H9 (cell line): ENCODE measurements at regions not wholly inside any gene's neighbourhood (a gene's known extent, or its start where the extent isn't known, plus 50 kb on each side); places are given as distances from the start of the nearest gene placed in this dataset.

Experiments used
- DNase-seq: peaks from one replicate; pipeline ENCODE4 v3.0.0-alpha.2; 2017
- H2AFZ ChIP-seq: one replicate; pipeline ENCODE4 v1.6.1; 2013; ENCODE audit warnings: mild to moderate bottlenecking, low read length, control low read depth, moderate library complexity
- H2AK5ac ChIP-seq: 2 replicates; pipeline ENCODE4 v1.6.1; 2013; ENCODE audit warnings: low read length, control low read depth, mixed read lengths; ENCODE audit not compliant: insufficient read length
- H2BK120ac ChIP-seq: one replicate; pipeline ENCODE4 v1.6.1; 2013; ENCODE audit warnings: low read depth, mild to moderate bottlenecking, low read length, control low read depth, inconsistent platforms; ENCODE audit not compliant: poor library complexity, severe bottlenecking
- H2BK12ac ChIP-seq: 2 replicates; pipeline ENCODE4 v1.6.1; 2013; ENCODE audit warnings: low read length, control low read depth, mixed read lengths, low read depth; ENCODE audit not compliant: insufficient read length
- H2BK15ac ChIP-seq: 2 replicates; pipeline ENCODE4 v1.6.1; 2013; ENCODE audit warnings: low read depth, low read length, control low read depth
- H2BK20ac ChIP-seq: one replicate; pipeline ENCODE4 v1.6.1; 2013; ENCODE audit warnings: low read depth, mild to moderate bottlenecking, low read length, control low read depth, inconsistent platforms; ENCODE audit not compliant: poor library complexity, severe bottlenecking
- H2BK5ac ChIP-seq: 2 replicates; pipeline ENCODE4 v1.6.1; 2013; ENCODE audit warnings: low read length, control low read depth, mixed read lengths; ENCODE audit not compliant: insufficient read length
- H3K14ac ChIP-seq: 2 replicates; pipeline ENCODE4 v1.6.1; 2013; ENCODE audit warnings: low read length, control low read depth; ENCODE audit not compliant: insufficient read depth
- H3K18ac ChIP-seq: 2 replicates; pipeline ENCODE4 v1.6.1; 2013; ENCODE audit warnings: low read depth, mild to moderate bottlenecking, mixed read lengths, low read length, control low read depth; ENCODE audit not compliant: insufficient read length
- H3K23ac ChIP-seq: 2 replicates; pipeline ENCODE4 v1.6.1; 2013; ENCODE audit warnings: low read length, control low read depth, mixed read lengths, low read depth; ENCODE audit not compliant: insufficient read length
- H3K23me2 ChIP-seq: 2 replicates; pipeline ENCODE4 v1.6.1; 2013; ENCODE audit warnings: low read depth, mild to moderate bottlenecking, mixed read lengths, low read length, control low read depth; ENCODE audit not compliant: insufficient read length, poor library complexity, severe bottlenecking
- H3K27ac ChIP-seq: 2 replicates; pipeline ENCODE4 v1.5.1; 2013; ENCODE audit warnings: low read length, control low read depth, mixed read lengths, low read depth; ENCODE audit not compliant: insufficient read length
- H3K27me3 ChIP-seq: 2 replicates; pipeline ENCODE4 v1.6.1; 2013; ENCODE audit warnings: low read length, control low read depth, inconsistent platforms; ENCODE audit not compliant: insufficient read depth
- H3K4ac ChIP-seq: 2 replicates; pipeline ENCODE4 v1.6.1; 2013; ENCODE audit warnings: low read depth, mild to moderate bottlenecking, control low read depth, inconsistent platforms, low read length, moderate library complexity
- H3K4me1 ChIP-seq: 2 replicates; pipeline ENCODE4 v1.6.1; 2013; ENCODE audit warnings: low read length, control low read depth, inconsistent platforms; ENCODE audit not compliant: insufficient read depth
- H3K4me2 ChIP-seq: 2 replicates; pipeline ENCODE4 v1.6.1; 2013; ENCODE audit warnings: low read length, control low read depth, mixed read lengths; ENCODE audit not compliant: insufficient read length, insufficient read depth
- H3K56ac ChIP-seq: 2 replicates; pipeline ENCODE4 v1.6.1; 2013; ENCODE audit warnings: low read depth, mild to moderate bottlenecking, mixed read lengths, low read length, control low read depth; ENCODE audit not compliant: insufficient read length
- H3K79me1 ChIP-seq: 2 replicates; pipeline ENCODE4 v1.6.1; 2013; ENCODE audit warnings: low read depth, mild to moderate bottlenecking, moderate library complexity, low read length, control low read depth, inconsistent platforms; ENCODE audit not compliant: insufficient read depth, poor library complexity, severe bottlenecking
- H3K79me2 ChIP-seq: 2 replicates; pipeline ENCODE4 v1.6.1; 2013; ENCODE audit warnings: low read length, control low read depth, inconsistent platforms; ENCODE audit not compliant: insufficient read depth
- H3K9ac ChIP-seq: 2 replicates; pipeline ENCODE4 v1.6.1; 2013; ENCODE audit warnings: low read length, control low read depth, mixed read lengths; ENCODE audit not compliant: insufficient read length; ENCODE audit errors: extremely low read depth
- H3K9me3 ChIP-seq: one replicate; pipeline ENCODE4 v1.6.1; 2013; ENCODE audit warnings: low read depth, low read length, inconsistent platforms; ENCODE audit not compliant: control insufficient read depth
- H3T11ph ChIP-seq: one replicate; pipeline ENCODE4 v1.6.1; 2013; ENCODE audit warnings: mild to moderate bottlenecking, low read length, control low read depth, inconsistent platforms
- H4K20me1 ChIP-seq: one replicate; pipeline ENCODE4 v1.6.1; 2013; ENCODE audit not compliant: control insufficient read depth, insufficient read length, insufficient read depth
- H4K5ac ChIP-seq: 2 replicates; pipeline ENCODE4 v1.6.1; 2013; ENCODE audit warnings: low read depth, mild to moderate bottlenecking, mixed read lengths, low read length, control low read depth; ENCODE audit not compliant: insufficient read length
- H4K8ac ChIP-seq: replicated peaks from 2 replicates; pipeline ENCODE4 v1.6.1; 2013; ENCODE audit warnings: low read length, control low read depth, mixed read lengths, low read depth; ENCODE audit not compliant: insufficient read length
- H4K91ac ChIP-seq: 2 replicates; pipeline ENCODE4 v1.6.1; 2013; ENCODE audit warnings: low read depth, mild to moderate bottlenecking, moderate library complexity, mixed read lengths, low read length, control low read depth; ENCODE audit not compliant: insufficient read length
- H3K27ac Mint-ChIP-seq, 3 experiments: 2 replicates in 2 of 3; 3 replicates in 1 of 3; pipeline ENCODE4 v1.8.0; 2020 to 2021; ENCODE audit warnings: mixed read lengths in 3 of 3, mild to moderate bottlenecking in 1 of 3, moderate library complexity in 1 of 3
- H3K27me3 Mint-ChIP-seq: 2 replicates; pipeline ENCODE4 v1.8.0; 2021; ENCODE audit warnings: low read depth, mild to moderate bottlenecking, moderate library complexity, mixed read lengths
- H3K36me3 Mint-ChIP-seq, 3 experiments: 2 replicates in 2 of 3; 3 replicates in 1 of 3; pipeline ENCODE4 v1.8.0; 2020 to 2021; ENCODE audit warnings: low read depth in 3 of 3, mixed read lengths in 3 of 3; ENCODE audit not compliant: insufficient read depth in 1 of 3
- H3K4me1 Mint-ChIP-seq, 2 experiments: 2 replicates each; pipeline ENCODE4 v1.8.0; 2020; ENCODE audit warnings: mixed read lengths in 2 of 2
- H3K4me3 Mint-ChIP-seq, 2 experiments: 2 replicates in 1 of 2; 3 replicates in 1 of 2; pipeline ENCODE4 v1.8.0; 2020 to 2021; ENCODE audit warnings: mild to moderate bottlenecking in 2 of 2, mixed read lengths in 2 of 2, moderate library complexity in 1 of 2
- H3K9me3 Mint-ChIP-seq, 2 experiments: 2 replicates in 1 of 2; 3 replicates in 1 of 2; pipeline ENCODE4 v1.8.0; 2020; ENCODE audit warnings: mild to moderate bottlenecking in 2 of 2, mixed read lengths in 2 of 2, moderate library complexity in 1 of 2
- WGBS: extraction: QIAGEN DNeasy Blood & Tissue Kit; methylation state at CpG from one replicate; pipeline ENCODE4 v1.1.7; 2013; ENCODE audit warnings: missing lambda C conversion rate, low lambda C conversion rate, mixed read lengths; ENCODE audit not compliant: insufficient read length; ENCODE audit errors: extremely low coverage; 5-methylcytosine and 5-hydroxymethylcytosine counted together
- TF ChIP-seq, protein P1 (sequence below): fragments of 200-600 bp; sonication (generic); conservative IDR thresholded peaks from 3 replicates; pipeline ENCODE4 v1.8.0; 2021; ENCODE audit warnings: antibody characterized with exemption, mild to moderate bottlenecking

DNA sequence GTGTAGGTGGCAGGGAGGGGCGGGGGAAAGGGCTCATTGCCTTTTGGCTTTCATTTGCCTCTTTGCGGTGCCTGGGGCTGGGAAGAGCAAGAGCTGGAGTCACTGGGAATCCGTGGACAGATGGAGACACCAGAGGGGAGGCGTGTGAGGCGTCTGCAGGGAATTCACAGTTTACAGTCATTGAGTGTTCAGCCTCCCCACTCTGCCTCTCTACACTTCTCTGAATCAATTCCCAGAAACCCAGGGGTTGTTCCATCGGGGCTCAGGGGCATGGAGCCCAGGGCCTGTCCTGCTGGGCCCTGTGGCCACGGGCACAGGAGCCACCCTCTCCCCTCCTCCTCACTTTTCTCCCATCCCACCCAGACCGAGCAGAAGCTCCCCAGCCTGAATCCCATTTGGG, 160.5 kb upstream of the NAV2 start:
- Histone ChIP-seq H2BK120ac (no peak overlapping the region), H4K8ac (no peak overlapping the region), H3K56ac (no peak overlapping the region), H2BK20ac (no peak overlapping the region), H3K23me2 (no peaks in the 10 kb centered on the region), H4K91ac (no peak overlapping the region), H2BK5ac (no peak overlapping the region), H3K18ac (no peak overlapping the region), H2BK12ac (no peak overlapping the region), H3K9ac (no peak overlapping the region), H3T11ph (no peak overlapping the region), H3K79me2 (no peaks in the 10 kb centered on the region), H3K9me3 (no peaks in the 10 kb centered on the region), H3K27ac (no peak overlapping the region), H3K4ac (no peak overlapping the region), H4K5ac (no peak overlapping the region), H3K27me3 (no peaks in the 10 kb centered on the region; the same call in 1 of the 2 replicates), H4K20me1 (no peaks in the 10 kb centered on the region), H3K14ac (no peak overlapping the region), H2BK15ac (no peak overlapping the region), H3K79me1 (no peaks in the 10 kb centered on the region), H3K4me1 (0 out of 2 replicates have a peak, but pooled peaks cover 4% of the 10 kb centered on the region), H3K4me2 (no peak overlapping the region), H3K23ac (no peak overlapping the region), H2AFZ (no peak overlapping the region), H2AK5ac (no peak overlapping the region)
- TF ChIP-seq, protein P1, sequence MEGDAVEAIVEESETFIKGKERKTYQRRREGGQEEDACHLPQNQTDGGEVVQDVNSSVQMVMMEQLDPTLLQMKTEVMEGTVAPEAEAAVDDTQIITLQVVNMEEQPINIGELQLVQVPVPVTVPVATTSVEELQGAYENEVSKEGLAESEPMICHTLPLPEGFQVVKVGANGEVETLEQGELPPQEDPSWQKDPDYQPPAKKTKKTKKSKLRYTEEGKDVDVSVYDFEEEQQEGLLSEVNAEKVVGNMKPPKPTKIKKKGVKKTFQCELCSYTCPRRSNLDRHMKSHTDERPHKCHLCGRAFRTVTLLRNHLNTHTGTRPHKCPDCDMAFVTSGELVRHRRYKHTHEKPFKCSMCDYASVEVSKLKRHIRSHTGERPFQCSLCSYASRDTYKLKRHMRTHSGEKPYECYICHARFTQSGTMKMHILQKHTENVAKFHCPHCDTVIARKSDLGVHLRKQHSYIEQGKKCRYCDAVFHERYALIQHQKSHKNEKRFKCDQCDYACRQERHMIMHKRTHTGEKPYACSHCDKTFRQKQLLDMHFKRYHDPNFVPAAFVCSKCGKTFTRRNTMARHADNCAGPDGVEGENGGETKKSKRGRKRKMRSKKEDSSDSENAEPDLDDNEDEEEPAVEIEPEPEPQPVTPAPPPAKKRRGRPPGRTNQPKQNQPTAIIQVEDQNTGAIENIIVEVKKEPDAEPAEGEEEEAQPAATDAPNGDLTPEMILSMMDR: no peak
- no peak overlapping the region for H3K4me3 Mint-ChIP-seq
- H3K27ac Mint-ChIP-seq: peak overlapping the region in 1 of 3 experiments; percentile 29; a peak in 2 of 7 replicates
- peaks cover 7 to 23% of the 10 kb centered on the region in 2 experiments for H3K4me1 Mint-ChIP-seq
- WGBS: no CpG with 5 or more reads among the region's 8 CpGs
- no peaks in the 10 kb centered on the region for H3K9me3 Mint-ChIP-seq
- H3K36me3 Mint-ChIP-seq: no peaks in the 10 kb centered on the region
- DNase-seq: no peak
- H3K27me3 Mint-ChIP-seq: no peaks in the 10 kb centered on the region; the same call in 1 of the 2 replicates
